T-helper 2 cell treated with Interferon-gamma antibody and Interleukin-4, amounts not matched to agents 5 μg/mL and 100 μg/mL, for 36 hours (primary cell): ENCODE measurements at regions not wholly inside any gene's neighbourhood (a gene's known extent, or its start where the extent isn't known, plus 50 kb on each side); places are given as distances from the start of the nearest gene placed in this dataset.

Experiments
- DNase-seq: peaks from one replicate; pipeline ENCODE4 v3.0.0; 2021; ENCODE audit warnings: low spot score
- H3K27ac Mint-ChIP-seq: one replicate; pipeline ENCODE4 v1.8.0; 2021; ENCODE audit warnings: mild to moderate bottlenecking, mixed read lengths
- H3K27me3 Mint-ChIP-seq: one replicate; pipeline ENCODE4 v1.8.0; 2021; ENCODE audit warnings: low read depth, mixed read lengths
- H3K36me3 Mint-ChIP-seq: one replicate; pipeline ENCODE4 v1.8.0; 2021; ENCODE audit warnings: low read depth, mixed read lengths
- H3K4me1 Mint-ChIP-seq: one replicate; pipeline ENCODE4 v1.8.0; 2021; ENCODE audit warnings: low read depth, mixed read lengths
- H3K4me3 Mint-ChIP-seq: one replicate; pipeline ENCODE4 v1.8.0; 2022; ENCODE audit warnings: mild to moderate bottlenecking, moderate library complexity, mixed read lengths
- H3K9me3 Mint-ChIP-seq: one replicate; pipeline ENCODE4 v1.8.0; 2021; ENCODE audit warnings: mixed read lengths

DNA sequence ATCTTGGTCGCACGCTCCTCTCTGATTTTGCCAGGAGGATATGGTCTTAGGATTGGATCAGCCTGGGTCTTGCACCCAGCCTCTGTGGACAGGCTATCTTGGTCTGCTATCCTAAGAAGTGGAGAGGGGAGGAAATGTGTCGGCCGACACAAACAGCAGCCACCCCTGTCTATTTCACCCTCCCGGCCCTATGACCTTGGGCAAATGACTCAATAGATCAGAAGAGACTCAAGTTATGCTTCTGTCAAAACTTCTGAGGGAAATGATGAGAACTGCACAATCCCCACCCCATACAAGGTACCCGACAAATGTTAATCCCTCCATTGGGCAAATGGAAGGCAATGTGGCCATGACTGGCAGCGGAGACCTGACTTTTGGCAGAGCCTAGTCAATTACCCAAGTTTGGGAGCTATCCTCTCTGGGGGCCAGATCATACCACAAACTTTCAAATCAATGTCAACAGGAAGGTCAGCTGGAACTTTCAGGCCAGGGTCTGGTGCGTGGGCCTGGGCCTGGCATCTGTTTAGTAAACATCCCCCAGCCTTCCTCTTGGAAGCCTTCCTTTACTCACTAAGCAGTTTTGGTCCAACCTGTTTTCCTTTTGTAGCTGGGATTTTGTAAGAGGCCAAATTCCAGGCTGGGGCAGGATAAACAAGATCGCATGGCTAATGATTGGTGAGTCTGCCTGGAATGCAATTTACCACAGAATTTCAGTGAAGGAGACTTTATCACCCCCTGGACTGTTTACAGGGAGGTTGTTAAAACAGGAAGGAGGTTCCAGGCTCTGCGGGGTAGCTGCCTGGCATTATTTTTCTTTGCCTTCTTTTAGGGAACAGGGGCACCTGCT is 64.2 kb upstream of the CPEB4 start:
- Mint-ChIP-seq H3K4me3 (no peak overlapping the region), H3K27me3 (no peaks in the 10 kb centered on the region), H3K27ac (no peak overlapping the region), H3K4me1 (peaks cover 11% of the 10 kb centered on the region), H3K9me3 (no peaks in the 10 kb centered on the region), H3K36me3 (no peaks in the 10 kb centered on the region)
- DNase-seq, result no peak

DNA sequence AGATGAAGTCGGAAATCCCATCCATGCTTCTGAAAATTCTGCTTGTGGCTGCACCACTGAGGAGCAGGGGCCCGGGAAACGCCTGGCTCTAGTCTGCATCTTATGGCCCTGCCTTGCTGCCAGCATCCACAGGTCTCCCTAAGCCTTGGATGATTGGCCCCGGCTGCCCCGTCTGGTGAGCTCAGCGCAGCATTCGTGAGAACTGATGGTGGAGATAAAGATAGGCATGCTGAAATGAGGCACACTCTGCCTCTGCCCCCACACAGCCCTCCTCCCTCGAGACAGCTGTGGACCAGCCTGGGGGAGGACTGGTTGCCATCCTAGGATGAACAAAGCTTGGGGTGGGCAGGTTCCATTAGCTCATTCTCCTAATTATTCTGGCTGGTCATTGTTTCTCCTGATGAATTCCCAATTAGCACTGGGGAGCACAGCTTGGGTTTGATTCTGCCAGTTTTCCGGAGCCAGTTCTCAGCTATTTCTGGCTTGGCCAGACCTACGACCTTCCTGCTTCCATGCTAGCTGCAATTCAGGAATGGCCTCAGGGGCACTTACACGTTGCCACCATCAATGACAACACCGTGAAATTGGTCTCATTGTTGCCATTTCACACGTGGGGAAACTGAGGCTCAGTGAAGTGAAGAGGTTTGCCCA is 62.8 kb upstream of the CPEB4 start:
- Mint-ChIP-seq H3K4me1 (peaks cover 11% of the 10 kb centered on the region), H3K9me3 (no peaks in the 10 kb centered on the region), H3K36me3 (no peaks in the 10 kb centered on the region), H3K27ac (no peak overlapping the region), H3K27me3 (no peaks in the 10 kb centered on the region), H3K4me3 (no peak overlapping the region)
- no peak for DNase-seq

DNA sequence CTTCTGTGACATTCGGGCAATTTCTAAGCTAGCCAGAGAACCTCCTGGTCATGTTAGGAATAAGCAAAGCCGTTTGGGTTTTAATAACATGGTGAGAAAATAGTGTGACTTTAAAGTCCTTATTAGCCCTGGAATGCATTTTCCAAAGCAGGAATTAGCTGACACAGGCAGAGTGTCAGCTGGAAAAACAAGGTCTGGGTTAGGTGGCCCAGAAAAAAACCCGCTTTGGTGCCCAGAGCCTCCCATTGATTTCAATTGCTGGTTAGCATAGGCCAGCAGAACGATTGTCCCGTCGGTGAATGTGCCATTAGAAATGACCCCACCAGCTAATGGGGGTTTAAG is 62.1 kb upstream of the CPEB4 start:
- H3K9me3 Mint-ChIP-seq, result no peaks in the 10 kb centered on the region
- H3K27ac Mint-ChIP-seq, result no peak overlapping the region
- no peak for DNase-seq
- peaks cover 3% of the 10 kb centered on the region for H3K27me3 Mint-ChIP-seq
- no peaks in the 10 kb centered on the region for H3K36me3 Mint-ChIP-seq
- no peak overlapping the region for H3K4me3 Mint-ChIP-seq
- H3K4me1 Mint-ChIP-seq, result peaks cover 6% of the 10 kb centered on the region

DNA sequence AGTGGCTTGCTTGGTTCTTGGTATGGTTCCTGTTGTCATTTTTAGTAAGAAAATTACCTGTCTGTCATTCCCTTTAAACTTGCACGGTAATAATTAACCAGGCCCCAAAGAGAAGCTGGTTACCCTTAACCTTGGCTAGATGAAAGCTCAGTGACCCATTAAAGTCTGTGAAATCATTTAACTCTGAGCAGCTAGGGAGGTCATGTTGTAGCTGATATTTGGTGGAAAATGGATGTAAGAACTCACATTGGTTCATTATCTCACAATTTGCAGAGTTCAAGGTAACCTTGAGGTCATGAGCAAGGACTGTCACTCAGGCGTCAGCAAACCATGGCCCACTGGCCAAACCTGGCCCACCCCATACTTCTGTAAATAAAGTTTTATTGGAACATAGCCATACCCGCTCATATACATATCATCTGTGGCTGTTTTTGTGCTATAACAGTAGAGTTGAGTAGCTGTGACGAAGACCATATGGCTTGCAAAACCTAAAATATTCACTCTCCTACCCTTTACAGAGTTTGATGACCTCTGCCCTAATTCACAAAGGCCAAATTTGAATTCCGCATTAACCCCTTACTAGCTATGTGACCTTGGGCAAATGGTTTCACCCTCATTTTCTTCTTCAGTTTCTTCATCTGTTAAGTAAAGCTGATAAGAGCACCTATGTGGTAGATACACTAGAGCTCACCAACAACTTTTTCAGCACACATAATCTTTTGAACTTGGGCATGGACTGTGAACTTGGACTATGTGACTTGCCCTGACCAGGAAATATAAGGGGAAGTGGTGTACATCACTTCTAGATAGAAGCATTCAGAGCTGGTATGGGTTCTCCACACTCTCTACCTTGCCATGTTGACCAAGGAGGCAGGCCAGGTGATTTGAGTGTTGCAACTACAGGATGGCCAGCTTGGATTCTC is 61.5 kb upstream of the CPEB4 start:
- Mint-ChIP-seq H3K4me3 (no peak overlapping the region), H3K4me1 (peaks cover 2% of the 10 kb centered on the region), H3K27me3 (peaks cover 3% of the 10 kb centered on the region), H3K27ac (no peak overlapping the region), H3K36me3 (no peaks in the 10 kb centered on the region), H3K9me3 (no peaks in the 10 kb centered on the region)
- no peak for DNase-seq

DNA sequence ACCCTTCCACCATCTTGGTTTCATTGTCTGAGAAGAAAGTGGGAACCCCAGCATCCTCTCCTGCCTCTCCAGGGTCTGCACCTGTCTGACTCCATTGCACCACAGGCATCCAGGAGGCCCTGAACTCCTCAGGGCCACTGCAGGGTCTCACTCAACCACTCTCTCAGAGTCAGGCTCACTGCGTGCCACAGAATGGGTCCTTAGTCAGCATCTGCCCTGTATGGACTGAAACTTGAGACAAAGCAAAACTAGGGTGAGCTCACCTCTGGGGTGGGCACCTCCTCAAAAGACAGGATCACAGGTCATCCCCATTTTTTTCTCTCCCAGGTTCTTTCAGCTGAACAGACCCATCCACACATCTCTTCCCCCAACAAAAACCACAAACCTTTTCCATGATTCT is 59.2 kb upstream of the CPEB4 start:
- Mint-ChIP-seq H3K36me3 (no peaks in the 10 kb centered on the region), H3K4me3 (no peak overlapping the region), H3K4me1 (no peaks in the 10 kb centered on the region), H3K27ac (no peak overlapping the region), H3K27me3 (peaks cover 3% of the 10 kb centered on the region), H3K9me3 (no peaks in the 10 kb centered on the region)
- DNase-seq, result no peak

DNA sequence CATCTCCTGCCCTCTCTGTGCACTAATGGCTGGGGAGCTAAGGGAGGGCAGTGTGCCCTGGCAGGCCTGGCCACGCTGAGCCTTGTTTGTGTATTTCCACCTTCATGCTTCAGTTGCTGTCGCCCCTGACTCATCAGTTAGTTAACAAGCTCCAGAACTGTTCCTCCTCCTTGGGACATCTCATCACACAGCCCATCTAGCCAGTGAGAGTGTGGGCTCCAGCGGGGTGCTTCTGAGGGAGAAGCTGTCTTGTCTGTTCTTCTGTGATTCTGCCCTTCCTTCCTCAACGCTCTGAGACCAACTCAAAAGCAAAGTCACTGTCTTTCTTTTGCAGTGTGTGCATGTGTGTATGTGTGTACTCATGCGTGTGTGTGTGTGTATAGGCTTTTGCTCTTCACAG is 58.3 kb upstream of the CPEB4 start:
- peaks cover 3% of the 10 kb centered on the region for H3K27me3 Mint-ChIP-seq
- H3K27ac Mint-ChIP-seq, result no peak overlapping the region
- no peak overlapping the region for H3K4me3 Mint-ChIP-seq
- no peaks in the 10 kb centered on the region for H3K9me3 Mint-ChIP-seq
- no peaks in the 10 kb centered on the region for H3K36me3 Mint-ChIP-seq
- DNase-seq, result no peak
- H3K4me1 Mint-ChIP-seq, result no peaks in the 10 kb centered on the region

DNA sequence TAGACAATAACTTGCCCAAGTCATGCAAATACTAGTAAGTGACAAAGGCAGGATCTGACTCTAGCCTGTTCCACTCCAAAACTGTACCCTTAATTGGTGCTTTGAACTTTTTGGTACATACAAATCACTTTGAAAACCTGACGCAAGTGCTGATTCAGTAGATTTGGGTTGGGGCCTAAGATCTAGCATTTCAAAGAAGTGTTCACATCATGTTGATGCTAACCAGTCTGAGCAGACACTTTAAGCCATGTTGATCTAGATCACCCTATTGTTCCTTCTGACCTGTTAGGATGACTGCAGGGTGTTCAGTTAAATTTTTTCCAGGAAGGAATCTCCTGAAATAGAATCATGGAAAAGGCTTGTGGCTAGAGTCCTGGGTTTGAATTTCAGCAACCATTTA is 57.7 kb upstream of the CPEB4 start:
- Mint-ChIP-seq H3K4me1 (no peaks in the 10 kb centered on the region), H3K27me3 (peaks cover 3% of the 10 kb centered on the region)

DNA sequence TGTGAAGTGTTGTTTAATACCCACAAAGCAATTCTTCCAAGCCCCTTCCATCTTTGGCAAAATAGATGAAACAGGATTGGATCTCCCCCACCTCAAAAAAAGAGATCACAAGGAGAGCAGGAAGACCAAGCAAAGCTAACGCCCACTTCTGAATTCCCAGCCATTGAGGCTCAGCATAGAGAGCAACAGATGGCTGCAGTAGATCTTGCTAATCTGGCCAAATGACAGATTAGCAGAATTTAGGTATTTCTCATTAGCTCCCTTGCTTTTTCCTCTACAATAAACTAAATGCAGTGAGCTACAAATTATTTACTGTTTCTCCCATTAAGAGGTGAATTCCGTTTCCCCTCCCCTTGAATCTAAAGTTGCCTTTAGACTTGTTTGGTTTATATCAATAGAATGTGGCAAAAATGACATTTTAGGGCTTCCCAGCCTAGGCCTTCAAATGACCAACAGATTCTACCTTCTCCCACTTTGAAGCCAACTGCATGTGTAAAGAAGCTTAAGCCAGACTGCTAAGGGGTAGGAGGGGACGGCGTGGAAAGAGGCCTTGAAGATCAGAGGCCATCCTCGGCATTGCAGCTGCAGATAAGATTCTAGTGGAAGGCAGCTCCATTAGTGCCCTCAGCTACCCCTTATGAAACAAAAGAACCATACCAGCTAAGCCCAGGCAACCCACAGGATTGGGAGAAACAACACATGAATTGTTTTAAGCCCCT is 56.8 kb upstream of the CPEB4 start:
- Mint-ChIP-seq H3K9me3 (no peaks in the 10 kb centered on the region), H3K4me1 (no peaks in the 10 kb centered on the region), H3K27ac (no peak overlapping the region)

More for the DNA sequence above, 57.7 kb upstream of the CPEB4 start:
- DNase-seq, result no peak
- Mint-ChIP-seq H3K27ac (no peak overlapping the region), H3K36me3 (no peaks in the 10 kb centered on the region), H3K4me3 (no peak overlapping the region), H3K9me3 (no peaks in the 10 kb centered on the region)

DNA sequence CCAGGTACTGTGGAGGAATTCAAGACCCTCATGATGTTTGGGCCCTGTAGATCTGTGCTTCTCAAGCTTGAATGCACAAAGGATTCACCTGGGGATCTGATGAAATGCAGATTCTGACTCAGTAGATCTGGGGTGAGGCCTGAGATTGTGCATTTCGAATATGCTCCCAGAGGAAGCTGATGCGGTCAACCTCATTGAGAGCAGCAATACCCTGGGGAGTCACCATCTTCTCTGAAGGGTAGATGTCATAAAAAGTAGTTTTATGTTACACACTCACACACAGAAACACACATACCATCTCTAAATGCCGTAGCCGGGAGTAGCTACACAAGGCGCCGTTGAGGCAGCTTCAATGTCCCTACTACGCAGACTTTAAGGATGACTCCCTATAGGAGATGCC is 55.8 kb upstream of the CPEB4 start:
- Mint-ChIP-seq H3K36me3 (no peaks in the 10 kb centered on the region), H3K4me1 (no peaks in the 10 kb centered on the region), H3K4me3 (no peak overlapping the region), H3K27me3 (peaks cover 3% of the 10 kb centered on the region), H3K27ac (no peak overlapping the region), H3K9me3 (no peaks in the 10 kb centered on the region)
- DNase-seq, result no peak

More for the DNA sequence above, 56.8 kb upstream of the CPEB4 start:
- no peak for DNase-seq
- Mint-ChIP-seq H3K4me3 (no peak overlapping the region), H3K27me3 (peaks cover 3% of the 10 kb centered on the region), H3K36me3 (no peaks in the 10 kb centered on the region)

DNA sequence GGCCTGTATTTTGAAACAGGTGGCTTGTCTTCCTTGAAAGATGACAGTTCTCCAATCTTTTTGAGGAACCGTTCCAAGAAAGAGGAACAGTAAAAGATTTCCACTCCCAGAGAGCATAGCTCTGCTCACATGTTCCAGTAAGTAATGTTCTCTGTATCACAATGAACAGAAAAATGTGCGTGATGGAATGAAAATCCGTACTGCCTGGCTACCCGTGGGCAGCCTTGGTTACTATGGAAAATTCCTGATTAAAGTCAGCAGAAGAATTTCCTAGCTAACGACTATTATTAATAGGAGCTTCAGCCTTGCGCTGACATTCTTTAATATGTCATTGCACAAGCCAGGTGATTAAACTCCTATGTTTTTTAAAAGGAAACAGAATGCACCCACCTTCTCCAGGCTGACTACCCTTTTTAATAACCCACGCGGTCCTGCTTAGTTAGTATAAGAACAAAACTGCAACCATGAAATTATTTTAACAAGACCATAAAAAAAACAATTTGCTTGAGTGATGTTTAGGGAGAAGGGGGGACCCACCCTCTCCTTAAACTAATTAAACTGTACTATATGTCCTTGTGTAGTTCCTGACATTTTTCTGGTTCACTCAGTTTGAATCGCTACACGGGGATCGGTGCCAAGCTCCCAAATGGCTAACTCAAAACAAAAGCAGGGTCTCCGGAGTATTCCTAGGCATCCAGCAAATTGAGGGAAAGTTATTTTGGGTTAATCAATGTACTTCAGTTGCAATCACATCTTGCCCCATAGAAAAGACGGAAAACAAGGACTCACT is 54.8 kb upstream of the CPEB4 start:
- Mint-ChIP-seq H3K36me3 (no peaks in the 10 kb centered on the region), H3K4me1 (no peaks in the 10 kb centered on the region), H3K27ac (no peak overlapping the region), H3K9me3 (no peaks in the 10 kb centered on the region), H3K4me3 (no peak overlapping the region), H3K27me3 (peaks cover 3% of the 10 kb centered on the region)
- DNase-seq, result no peak

DNA sequence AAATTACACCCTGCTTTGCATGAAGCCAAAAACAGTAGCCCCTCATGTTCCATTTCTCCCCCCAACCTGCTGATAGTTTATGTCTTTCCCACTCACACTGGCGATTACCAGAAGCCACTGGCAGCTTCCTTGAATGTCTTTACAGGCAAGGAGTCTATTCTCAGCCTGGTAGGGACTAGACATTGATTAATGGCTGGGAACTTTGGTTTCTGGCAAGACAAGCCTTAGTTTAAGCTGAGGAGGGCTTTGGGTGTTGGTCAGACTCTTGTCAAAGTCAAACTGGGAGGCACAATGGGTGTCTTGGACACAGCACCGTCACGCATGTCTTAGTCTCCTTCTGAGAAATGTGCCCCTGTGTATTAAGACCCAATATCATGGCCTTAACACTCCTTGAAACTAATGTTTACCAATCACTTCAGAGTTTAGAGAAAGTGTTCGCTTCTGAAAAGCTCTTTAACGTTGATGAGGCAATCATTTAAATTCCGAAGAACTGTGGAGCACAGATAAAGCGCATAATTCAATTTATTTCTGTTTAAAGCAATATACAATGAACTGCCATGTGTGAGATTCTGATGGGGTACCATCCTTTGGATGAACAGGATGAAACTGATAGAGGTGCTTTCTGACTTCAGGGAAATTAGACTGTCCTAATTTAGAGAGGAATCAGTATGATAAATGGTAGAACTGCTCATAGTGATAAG is 53.9 kb upstream of the CPEB4 start:
- Mint-ChIP-seq H3K9me3 (no peaks in the 10 kb centered on the region), H3K4me3 (no peak overlapping the region), H3K4me1 (no peaks in the 10 kb centered on the region), H3K27ac (no peak overlapping the region), H3K36me3 (no peaks in the 10 kb centered on the region), H3K27me3 (peaks cover 3% of the 10 kb centered on the region)
- DNase-seq, result no peak

DNA sequence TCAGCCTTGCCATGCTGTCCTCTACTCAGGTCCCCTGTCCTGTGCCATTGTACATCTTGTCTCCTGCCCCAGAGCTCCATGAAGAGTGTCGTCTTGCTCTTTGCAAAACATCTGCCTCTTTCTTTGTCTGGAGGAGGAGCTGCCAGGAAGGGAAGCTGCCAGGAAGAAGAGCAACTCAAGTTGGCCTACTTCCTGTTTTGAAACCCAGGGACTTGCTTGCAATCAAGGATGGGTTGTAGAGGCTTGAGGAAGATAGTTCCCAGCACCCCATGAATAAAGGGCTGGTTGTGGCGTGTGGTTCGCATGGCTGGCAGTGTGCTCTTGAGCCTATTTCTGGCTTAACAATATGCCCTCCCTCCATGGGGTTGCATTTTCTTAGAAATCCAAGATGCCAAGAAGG is 53.0 kb upstream of the CPEB4 start:
- H3K9me3 Mint-ChIP-seq, result no peaks in the 10 kb centered on the region
- H3K4me1 Mint-ChIP-seq, result no peaks in the 10 kb centered on the region
- no peak overlapping the region for H3K4me3 Mint-ChIP-seq
- DNase-seq, result no peak
- H3K27me3 Mint-ChIP-seq, result peaks cover 3% of the 10 kb centered on the region
- no peak overlapping the region for H3K27ac Mint-ChIP-seq
- H3K36me3 Mint-ChIP-seq, result no peaks in the 10 kb centered on the region
